T follicular helper cell (primary cell): ENCODE measurements at regions not wholly inside any gene's neighbourhood (a gene's known extent, or its start where the extent isn't known, plus 50 kb on each side); places are given as distances from the start of the nearest gene placed in this dataset.

Experiments
- DNase-seq: peaks from one replicate; pipeline ENCODE4 v3.0.0-alpha.2; 2020; ENCODE audit warnings: low read depth

DNA sequence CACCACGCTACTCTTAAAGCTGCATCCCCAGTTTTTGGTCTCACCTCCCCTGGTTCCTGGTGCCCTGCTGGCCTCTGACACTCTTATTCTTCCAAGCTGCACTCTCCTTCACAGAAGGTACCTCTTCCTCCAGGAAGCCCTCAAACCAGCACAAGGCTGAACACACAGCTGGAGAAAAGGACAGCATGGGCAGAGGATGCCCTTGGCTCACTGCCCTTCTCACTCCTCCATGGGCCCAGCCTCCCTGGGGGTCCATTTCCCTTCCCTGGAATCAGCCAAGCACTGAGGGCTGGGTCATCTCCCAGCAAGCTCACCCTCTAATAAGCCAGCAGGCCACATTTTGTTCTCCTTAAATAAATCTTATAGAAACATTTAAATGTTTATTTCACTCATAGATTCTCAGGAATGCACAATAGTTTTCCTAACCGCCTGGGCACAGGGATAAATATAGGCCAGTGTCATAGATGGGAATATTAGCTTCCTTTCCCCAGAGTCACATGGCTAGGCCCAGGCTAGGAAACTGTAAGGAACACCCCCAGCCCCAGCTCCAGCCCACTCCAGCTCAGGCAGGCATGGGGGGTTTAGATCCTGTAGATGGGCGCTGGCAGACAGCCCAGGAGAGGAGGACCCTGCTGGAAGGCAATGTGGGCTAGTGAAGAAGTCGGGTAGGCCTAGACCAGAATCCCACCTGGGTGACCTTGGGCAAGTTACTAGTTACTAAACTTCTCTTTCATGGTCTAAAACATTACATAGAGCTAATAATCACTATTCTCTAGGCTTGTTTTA, 51.5 kb downstream of the IRAG1 start:
- no peak for DNase-seq

DNA sequence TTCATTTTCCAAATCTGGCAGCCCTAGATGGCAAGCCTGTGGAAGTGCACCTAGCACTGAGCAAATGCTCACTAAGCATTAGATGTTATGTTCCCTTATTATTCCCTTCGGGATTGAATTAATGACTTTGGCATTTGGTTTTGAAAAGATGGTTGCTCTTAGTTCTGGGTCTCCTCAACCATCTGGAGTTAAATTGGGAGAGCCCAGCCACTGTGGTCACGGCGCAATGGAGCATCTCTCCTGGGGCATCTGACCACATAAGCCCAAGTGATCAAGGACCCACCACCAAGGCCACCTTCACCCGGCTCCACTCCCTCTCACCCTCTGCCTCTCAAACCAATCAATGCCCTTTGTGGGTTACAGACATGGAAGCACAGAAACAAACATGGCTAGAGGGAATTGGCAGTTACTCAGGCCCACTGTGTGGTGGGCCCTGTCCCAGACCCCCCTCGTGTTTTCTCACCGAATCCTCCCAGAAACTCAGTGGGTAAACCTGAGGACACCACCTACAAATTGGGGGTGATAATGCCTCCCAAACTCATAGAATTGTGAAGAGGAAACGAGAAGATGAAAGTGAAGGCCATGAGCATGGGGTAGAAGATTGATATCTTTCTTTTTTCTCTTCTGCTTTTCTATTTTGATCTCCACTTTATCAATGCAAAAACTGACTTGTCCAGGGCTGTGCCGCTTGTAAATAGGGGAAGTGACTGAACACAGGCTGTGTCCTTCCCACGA, 52.2 kb downstream of the IRAG1 start:
- DNase-seq, result no peak

DNA sequence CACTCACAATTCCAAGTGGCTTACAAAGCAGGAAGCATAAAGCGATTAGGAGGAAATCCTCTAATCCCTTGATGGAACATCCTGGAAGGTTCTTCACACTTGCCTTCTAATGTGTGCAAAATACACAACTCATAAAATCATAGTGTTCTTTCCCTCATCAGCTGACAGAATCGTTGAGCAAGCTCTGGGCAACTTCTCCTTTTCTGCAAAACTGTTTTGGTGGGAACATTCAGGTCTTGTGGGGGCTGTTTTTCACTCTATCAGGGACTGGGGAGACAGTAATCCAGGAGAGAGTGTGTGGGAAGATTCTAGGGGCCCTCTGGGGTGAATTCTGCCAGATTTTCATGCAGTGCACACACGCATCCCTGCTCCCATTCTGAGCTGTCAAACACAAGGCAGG, 53.2 kb downstream of the IRAG1 start:
- no peak for DNase-seq

DNA sequence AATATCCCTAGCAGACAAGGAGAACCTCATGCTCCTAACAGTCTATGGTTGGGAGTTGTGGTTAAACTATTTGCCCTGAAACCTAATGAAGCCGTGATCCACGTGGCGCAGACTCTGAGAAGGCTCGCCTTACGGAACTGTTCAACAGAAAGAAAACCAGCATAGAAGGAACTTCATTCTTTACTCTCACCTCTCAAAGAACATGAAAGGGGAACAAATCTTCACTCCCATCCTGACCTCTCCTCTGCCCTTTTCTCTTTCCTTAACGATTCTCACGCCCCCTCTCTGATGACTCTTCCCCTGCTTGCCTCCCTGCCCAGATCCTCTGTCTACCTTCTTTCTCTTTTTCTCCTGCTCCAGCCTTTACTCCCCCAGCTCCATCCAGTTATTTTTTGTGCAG, 54.2 kb downstream of the IRAG1 start:
- no peak for DNase-seq

DNA sequence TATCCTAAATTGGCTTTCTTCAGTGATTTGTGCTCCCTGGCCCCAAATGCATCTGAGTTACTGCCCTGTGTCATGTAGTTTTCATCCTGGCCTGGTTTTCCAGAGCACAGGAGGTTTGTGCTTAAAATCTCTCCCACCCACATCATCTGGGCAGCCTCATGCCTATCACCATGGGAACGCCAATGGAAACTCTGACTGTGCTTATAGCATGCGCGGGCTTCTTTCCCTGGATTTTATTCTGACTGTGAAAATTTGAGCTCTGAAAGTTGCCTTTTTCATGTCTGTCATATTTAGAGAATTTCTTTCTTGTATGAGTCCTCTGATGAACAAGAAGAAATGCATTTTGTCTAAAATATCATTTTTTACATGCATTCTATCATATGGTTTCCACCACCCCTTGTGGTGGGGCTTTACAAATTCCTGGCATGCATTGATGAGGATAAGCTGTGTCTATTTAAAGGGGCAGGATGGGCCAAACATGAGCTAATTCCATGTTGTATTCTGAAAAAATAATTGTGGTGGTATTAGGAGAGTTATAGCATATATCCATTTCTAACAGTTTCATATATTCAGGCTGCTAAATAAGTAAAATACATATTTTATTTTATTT, 55.1 kb downstream of the IRAG1 start:
- DNase-seq, result no peak

DNA sequence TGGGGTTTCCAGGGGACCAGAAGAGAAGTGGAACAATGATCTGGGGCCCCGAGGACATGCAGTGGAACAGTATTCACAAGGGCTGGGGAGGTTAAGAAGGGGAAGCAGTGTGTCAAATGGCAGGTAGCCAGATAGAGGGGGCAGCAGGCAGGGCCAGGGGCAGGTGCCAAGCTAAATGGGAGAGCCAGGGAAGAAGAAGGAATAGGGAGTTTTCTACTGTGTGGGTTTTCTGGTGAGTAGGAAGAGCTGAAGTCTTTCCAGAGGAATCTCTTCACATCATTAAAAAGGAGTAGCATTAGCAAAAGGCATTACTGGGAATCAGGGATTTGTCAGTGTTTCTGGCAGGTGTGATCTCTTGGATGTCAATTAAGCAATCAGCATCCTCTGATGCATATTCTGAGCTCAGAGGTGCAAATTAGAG, 55.8 kb downstream of the IRAG1 start:
- no peak for DNase-seq

DNA sequence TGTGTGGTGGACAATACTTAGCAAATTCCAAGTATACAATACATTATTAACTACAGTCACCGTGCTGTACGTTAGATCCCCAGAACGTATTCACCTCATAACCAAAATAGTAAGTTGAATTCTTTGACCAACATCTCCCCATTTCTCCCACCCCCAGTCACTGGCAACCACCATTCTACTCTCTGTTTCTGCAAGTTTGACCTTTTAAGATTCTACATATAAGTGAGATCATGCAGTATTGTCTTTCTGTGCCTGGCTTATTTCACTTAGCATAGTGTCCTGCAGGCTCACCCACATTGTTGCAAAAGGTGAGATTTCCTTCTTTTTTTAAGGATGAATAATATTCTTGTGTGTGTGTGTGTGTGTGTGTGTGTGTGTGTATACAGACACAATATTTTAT, 59.1 kb downstream of the IRAG1 start:
- DNase-seq, result no peak

DNA sequence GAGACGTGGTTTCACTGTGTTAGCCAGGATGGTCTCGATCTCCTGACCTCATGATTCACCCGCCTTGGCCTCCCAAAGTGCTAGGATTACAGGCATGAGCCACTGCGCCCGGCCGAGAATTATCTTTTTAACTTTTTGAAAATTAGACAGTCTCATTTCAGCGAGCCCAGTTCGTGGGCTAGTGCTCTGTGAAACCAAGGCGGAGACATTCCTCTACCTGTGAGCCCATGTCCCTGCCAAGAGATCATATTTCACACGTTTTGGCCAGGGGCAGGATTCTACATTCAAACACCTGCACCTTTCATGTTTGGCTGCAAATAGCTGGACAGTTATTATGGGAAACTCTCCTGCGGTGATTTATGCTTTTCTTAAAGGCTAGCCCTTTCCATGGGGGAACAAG, 60.3 kb downstream of the IRAG1 start:
- DNase-seq, result no peak

DNA sequence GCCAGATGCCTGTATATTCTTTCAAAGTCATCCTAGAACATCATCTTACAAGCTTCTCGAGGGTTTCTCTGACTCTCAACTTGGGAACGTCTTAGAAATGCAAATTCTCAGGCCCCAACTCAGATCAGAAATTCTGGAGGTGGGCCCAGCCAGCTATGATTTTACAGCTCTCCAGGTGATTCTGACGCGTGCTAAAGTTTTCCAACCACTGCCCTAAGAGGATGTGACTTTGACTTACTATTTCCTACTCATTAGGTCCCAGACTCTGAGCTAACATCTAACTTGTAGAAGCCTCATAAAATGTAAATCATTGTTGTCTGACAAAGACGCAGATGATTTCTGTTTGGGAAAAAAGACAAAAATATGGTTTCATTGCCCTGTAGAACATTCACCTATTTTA, 61.1 kb downstream of the IRAG1 start:
- no peak for DNase-seq

DNA sequence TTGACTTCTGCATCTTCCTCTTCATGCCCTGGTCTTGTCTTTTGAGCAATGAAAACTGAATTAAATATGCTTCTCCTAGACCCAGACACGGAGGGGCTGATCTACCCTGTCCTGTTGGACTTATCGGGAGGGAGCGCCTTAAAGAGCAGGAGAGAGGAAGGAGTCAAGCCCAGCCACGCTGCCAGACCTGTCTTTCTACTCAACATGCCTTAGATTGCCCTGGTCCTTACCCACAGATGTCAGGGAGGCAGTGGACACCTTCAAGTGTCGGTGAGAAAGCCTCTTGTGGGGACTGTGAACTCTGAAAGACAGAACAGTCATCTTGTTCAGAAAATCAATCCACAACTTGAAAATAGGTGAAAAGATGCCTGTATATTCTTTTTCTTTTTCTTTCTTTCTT, 61.8 kb downstream of the IRAG1 start:
- DNase-seq, result no peak

DNA sequence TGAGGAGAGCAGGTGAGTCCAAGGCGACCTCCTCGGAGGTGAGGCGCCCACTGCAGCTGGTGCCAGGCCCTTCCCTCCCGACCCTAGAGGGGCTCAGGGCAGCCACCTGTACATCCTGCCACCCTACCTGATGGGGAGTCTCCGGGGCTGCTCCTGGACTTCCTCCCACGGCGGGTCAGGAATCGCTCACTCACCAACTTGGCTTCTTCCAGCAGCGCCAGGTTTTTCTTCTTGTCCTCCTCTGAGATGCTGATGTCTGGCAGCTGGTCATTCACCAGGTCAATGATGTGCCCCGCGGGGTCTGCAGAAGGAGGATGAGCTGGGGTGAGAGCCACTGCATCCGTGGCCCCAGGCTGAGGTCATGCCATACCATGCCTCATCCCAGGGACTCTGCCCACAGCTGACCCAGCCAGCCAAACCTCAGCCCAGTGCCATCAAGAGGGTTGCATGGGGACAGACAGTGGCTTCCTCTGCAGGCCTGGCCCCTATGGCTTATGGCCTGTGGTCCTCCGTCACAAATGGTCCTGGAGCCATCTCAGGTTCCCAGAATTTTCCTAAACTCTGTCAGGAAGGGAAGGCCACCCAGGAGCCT, 61.0 kb upstream of the LYVE1 start:
- DNase-seq, result no peak

DNA sequence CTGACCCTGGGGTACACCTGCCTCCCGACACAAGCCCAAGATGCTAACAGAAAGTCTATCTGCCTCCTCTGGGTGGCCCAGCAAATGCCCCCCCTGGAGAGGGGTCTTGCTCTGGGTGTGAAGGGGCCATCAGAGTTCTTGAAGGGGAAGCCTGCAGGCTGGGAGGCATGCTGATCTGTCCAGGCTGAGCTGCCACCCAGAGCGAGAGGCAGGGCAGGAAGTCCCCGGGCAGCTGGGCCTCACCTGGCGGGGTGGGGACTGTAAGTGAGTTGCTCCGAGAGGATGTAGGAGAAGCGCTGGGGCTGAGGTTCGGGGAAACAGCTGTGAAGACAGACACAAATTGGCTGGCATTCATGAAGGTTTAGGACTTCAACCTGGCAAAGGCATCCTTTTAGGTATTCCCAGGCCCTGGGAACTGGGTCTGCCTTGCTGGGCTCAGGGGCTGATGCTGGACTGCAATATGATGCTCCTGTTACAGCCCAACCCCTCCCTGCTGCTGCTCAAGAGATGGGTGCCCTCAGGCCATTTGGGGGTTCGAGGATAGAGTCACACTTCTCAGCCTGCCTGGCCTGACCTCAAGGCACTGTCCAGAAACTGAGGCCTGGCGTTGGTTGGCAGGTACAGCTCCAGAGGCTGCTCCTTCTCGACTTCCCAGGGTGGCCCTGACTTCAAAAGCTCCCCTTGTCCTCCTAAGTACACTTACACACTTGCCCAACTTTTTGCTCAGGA, 60.2 kb upstream of the LYVE1 start:
- DNase-seq, result peak; percentile 12

DNA sequence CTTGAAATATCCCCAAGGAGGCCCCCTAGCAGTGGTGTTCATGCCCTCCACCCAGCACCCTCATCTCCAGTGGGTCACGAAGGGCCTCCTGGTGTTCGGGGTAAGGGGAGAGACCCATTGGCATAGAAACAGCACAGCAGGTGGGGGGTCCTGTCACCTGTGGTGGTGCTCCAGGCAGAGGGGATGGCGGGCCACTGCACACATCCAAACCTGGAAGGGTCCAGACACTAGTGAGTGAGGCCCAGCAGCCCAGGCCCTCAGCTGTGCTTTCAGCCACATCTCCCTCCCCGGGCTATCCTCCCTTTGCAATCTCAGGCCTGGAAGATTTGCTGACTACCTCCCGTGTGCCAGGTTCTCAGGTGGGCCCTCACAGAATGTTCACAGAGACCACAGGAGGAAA, 59.4 kb upstream of the LYVE1 start:
- DNase-seq, result no peak

DNA sequence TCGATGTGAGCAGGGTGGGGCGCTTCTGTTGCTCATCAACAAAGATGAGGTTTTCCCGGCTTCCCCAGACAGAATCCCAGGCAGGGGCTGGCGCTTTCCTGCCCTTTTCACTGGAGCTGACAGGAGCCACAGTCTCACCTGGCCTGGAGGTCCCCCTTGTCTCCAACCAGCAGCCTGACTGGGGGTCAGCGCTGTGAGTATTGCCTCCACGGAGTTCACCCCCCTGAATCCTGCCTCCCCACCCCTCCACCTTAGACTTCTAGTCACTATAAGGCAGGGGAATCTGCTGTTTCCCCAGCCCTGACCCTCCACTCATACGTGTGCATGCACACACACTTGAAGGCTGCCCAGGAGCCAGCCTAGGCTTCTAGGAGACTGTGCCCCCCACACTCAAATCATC, 58.8 kb upstream of the LYVE1 start:
- DNase-seq, result no peak

DNA sequence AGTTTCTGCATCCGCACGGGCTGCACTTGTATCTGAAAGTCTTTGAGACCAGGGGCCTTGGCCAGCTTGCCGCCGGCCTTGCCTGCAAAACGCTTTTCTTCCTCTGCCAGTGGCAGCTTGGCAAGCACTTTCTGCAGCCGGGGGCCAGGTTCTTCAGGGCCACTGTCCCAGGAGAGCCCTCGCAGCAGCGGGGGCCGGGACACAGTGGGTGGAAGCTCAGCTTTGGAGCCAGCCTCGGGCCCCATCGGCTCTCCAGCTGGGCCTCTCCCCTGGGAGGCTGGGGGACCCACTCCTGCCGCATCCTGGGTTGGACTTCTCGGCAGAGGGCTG, 57.5 kb upstream of the LYVE1 start:
- DNase-seq, result no peak

DNA sequence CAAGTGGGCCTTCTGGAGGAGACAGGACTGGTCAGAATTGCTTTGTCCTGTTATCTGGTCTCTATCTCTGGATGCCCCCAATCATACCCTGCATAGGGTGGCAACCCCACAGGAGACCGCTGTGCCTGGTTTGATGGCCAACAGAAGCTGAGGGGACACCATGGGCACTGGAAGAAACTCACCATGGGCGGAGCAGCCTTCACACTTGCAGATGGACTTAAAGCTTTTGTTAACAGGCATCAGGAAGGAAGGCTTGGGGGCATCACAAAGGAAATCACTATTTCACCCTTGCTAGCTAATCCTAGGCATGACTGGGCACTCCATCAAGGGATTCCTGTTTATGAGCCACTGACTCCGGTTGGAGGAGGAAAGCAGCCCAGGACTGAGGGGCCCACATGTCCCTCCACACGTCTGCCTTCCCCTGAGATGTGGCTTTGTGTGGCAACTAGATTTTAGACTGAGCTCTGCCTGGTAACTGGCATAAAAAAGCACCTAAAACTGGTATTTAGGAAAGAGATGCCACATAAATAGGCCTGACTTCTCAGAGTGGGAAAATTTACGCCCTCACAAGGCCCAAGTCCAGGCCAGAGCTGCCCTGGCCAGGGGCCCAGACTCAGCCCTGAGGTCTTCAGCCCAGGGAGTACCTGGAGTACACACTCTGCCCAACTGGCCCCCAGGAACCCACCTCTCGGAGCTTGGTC, 57.0 kb upstream of the LYVE1 start:
- no peak for DNase-seq

DNA sequence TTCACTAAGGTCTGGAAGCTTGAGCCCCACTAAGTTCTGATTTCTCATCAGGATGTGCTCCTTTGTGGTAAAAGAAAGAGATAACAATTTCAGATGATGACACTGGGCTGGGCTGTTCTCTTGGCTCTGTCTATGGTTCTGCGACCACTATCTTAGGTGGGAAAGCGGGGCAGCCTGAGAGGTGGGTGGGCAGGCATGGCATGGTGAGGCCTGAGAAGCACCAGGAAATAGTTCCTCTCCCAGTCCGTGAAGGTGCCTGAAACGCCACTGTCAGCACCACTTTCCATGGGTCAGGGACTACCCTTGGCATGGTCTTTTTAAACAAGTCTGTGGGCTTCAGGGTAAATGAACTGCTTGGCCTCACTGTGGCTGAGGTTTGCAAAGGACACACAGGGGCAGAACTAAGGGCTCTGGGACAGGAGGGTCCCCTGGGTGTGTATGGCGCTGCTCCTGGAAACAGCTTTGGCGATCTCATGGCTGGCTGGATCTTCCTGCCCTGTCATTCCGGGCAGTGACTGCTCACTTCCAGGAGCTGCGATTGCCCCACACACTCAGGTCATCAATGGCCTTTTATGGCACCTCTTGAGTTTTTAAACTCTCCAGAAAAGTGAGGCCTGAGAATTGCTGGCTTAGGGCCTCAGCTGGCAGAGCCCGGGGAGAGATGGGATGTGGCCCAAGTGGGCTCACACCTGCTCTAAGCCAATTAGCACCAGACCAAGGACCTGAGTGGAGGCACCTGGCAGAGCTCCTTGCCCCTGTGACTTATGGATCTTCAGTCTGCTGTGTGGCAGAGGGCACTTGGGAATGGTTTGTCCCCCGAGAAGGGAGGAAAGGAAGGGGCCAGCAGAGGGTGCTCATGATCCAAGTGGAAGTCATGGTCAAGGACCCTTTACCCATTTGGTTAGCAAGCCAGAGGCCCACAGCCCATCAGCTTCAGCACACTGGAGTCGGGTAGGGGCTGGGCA, 55.6 kb upstream of the LYVE1 start:
- no peak for DNase-seq

DNA sequence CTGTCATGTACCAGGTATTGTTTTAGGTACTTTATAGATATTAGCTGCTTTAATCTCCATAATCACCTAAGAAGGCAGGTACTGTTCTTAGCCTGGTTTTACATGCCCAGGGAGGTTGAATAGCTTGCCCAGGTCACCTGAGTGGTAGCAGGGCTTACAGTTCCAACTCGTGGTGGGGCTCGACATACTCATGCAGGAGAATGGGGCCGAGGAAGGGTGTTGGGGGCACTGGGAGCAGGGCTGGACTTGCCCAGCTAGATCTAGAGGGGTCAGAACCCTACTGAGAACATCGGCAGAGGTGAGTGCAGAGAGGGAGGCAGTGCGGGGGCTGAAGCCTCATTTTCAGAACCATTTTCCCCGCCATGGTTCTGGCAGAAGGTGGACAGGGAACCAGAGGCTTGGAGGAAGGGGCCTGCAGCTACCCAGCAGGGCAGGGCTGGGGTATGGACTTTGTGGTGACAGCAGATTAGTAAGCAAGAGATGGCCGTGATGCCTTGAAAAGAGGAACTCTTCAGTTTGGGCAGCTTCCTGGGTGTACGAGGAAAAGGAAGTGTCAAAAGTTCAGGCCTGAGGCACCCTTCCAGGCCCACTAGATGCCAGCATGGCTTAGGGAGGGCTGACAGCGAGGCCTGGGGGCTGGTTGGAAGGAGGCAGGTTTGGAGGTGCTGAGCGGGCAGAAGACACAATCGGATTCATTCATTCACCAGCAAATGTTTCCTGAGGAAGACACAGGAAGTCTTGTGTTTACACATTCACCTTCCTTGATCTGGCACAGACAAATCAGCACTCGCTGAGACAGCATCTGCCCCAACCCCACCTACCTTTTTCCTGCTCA, 54.7 kb upstream of the LYVE1 start:
- DNase-seq, result no peak

DNA sequence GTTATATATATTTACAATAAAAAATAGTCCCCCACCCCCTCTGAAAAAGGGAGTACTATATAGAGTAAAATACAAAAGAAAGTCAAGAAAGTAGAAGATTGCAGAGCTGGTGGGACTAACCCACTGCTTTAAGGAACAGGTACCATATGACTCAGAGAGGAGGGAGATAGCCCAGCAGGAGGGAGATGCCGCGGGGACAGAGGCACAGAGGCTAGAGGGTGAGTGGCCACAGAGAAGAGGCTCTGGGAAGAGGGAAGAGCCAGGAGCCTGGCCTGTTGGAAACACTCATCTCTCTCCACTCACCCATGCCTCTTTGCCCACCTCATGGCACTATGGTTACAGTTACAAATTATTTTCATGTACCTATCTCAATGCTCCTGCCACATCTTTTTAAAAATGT, 53.6 kb upstream of the LYVE1 start:
- no peak for DNase-seq
